Activated CD4-positive, alpha-beta T cell treated with anti-CD3 and anti-CD28 coated beads, Interleukin-10, Interleukin-2, amounts not matched to agents 100 ng/mL and 50 ng/mL, durations not matched to agents 16 hours and 8 hours (primary cell): ENCODE measurements at regions not wholly inside any gene's neighbourhood (a gene's known extent, or its start where the extent isn't known, plus 50 kb on each side); places are given as distances from the start of the nearest gene placed in this dataset.
"Not testable (repeated sequence)": the region's sequence is repeated elsewhere in the genome, so short reads cannot be mapped to it uniquely, and the experiment has no call there.

Source experiments
- DNase-seq: peaks from one replicate; pipeline ENCODE4 v3.0.0-alpha.2; 2020

DNA sequence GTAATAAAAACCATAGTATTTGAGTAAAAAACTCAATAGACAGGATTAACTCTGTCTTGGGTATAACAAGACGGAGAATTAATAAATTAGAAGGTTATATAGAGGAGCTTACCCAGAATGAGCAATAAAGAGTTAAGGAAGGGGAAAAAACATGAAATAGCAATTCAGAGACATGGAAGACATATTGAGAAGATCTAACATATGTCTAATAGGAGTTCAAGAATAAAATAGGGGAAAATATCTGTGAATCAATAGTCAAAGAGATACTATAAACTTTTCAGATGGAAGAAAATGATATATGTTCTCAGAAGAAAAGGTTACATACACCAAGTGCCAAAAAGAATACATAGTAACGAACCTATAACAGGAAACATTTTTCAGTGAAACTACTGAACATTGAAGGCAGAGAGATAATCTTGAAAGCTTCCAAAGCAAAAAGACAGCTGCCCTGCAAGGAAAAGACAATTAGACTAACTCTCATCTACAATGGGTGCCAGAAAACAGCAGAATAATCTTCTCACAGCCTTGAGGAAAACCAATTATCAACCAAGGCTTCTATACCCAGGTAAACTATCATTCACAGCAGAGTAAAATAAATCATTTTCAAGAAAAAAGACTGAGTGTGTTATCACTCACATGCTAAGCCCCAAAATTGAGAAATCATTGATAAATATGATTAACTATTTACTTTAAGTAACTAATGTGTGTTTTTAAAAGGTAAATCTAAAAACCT, 106.0 kb downstream of the ENC1 start:
- DNase-seq: no peak

GRCh38 chr5:74530326-74531050, 110.0 kb downstream of the ENC1 start:
- DNase-seq: no peak

DNA sequence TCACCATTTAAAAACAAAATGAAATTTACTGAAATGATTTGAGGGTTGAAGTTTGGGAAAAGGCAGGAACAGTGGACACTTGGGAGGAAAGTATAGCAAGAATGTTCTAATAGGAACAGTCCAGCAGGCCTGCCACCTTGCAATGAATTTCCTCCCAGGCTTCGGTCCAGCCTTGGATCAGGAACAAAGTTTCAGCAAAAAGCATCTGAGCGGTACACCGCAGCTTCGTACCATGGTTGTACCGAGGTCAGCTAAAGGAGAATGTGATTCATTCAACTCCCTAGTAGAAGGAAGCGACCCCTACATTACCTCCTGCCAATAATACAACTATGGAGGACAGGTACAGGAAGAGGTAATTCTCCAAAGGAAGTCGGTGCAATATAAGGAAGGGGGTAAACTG, 111.4 kb downstream of the ENC1 start:
- DNase-seq: no peak

DNA sequence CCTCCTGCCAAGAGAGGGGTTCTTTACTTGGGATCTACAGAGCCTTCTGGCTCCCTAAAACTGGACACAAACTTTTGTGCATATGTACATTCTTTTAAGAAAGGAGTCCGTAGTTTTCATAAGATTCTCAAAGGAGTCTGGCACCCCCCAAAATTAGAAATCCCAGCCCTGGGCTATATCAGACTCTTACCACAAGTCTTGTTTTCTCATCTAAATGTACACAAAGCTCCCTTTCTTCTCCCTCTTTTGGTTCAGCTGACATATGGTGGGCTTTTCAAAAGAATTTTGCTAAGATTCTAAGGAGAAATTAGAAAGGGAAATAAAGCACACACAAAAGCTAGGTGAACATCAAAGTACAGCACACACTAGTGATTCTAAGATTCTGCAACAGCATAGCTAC, 114.4 kb downstream of the ENC1 start:
- DNase-seq: no peak

DNA sequence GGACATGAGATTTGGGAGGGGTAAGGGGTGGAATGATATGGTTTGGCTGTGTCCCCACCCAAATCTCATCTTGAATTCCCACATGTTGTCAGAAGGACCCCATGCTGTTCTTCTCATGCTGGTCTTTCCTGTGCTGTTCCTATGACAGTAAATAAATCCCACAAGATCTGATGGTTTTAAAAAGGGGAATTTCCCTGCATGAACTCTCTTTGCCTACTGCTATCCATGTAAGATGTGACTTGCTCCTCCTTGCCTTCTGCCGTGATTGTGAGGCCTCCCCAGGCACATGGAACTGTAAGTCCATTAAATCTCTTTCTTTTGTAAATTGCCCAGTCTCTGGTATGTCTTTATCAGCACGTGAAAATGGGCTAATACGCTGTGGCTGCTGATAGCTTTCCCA, 115.8 kb downstream of the ENC1 start:
- not testable (repeated sequence) for DNase-seq

DNA sequence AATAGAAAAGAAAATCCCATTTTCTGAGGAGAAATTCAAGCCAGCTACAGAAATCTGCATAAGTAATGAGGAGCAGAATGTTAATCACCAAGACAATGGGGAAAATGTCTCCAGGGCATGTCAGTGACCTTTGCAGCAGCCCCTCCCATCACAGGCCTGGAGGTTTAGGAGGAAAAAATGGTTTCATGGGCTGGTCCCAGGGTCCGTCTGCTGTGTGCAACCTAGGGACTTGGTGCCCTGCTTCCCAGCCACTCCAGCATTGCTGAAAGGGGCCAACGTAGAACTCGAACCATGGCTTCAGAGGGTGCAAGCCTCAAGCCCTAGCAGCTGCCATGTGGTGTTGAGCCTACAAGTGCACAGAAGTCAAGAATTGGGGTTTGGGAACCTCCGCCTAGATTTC, 116.8 kb downstream of the ENC1 start:
- not testable (repeated sequence) for DNase-seq

DNA sequence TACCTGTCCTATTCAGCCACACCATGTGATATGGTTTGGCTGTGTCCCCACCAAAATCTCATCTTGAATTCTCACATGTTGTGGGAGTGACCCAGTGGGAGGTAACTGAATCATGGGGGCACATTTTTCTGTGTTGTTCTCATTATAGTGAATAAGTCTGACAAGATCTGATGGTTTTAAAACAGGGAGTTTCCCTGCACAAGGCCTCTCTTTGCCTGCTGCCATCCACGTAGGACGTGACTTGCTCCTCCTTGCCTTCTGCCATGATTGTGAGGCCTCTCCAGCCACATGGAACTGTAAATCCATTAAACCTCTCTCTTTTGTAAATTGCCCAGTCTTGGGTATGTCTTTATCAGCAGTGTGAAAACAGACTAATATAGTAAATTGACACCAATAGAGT, 117.7 kb downstream of the ENC1 start:
- not testable (repeated sequence) for DNase-seq

- DNase-seq: no peak
These were observed 119.1 kb downstream of the ENC1 start for GRCh38 chr5:74521401-74521800.

DNA sequence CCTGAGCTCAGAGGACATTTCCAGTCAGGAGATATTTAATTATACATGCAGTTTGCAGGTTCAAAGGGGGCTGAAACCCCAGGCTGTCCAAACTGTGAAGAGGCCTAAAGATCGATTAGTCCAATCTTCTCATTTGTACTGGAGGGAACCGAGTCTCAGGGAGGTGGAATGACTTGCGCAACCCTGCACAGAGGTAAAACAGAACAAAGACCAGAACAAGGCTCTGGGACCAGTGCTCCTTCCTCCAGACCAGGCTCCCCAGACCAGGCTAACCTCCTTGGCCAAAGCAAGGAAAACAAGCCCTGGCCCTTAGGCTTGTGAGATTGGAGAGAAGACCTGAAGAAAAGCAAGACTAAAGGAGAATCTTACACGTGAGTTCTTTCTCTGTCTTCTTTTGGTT, 120.8 kb downstream of the ENC1 start:
- no peak for DNase-seq

- DNase-seq: no peak
These were observed 121.4 kb downstream of the ENC1 start for GRCh38 chr5:74519161-74519571.

- DNase-seq: no peak
These were observed 122.8 kb downstream of the ENC1 start for GRCh38 chr5:74517700-74518099.

DNA sequence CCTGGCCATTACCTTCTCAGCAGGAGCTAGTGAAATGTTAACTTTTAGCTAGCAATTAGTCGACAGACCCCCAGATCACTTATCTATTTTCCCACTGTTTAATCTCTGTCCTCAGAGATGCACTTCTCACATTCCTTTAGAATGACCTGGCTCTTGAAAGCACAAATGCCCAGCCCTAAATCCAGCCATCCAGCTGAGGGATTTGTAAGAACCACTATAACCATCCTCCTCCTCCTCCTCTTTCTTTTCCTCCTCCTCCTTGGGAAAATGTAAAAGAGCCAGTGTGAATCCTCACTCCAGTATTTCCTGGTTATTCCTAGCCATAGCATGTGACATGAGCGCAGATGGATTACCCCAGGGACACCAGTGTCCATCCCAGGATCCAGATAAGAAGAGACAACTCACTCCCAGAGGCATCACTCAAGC, 124.3 kb downstream of the ENC1 start:
- no peak for DNase-seq

- no peak for DNase-seq
These were observed 125.5 kb downstream of the ENC1 start for GRCh38 chr5:74514888-74515551.

DNA sequence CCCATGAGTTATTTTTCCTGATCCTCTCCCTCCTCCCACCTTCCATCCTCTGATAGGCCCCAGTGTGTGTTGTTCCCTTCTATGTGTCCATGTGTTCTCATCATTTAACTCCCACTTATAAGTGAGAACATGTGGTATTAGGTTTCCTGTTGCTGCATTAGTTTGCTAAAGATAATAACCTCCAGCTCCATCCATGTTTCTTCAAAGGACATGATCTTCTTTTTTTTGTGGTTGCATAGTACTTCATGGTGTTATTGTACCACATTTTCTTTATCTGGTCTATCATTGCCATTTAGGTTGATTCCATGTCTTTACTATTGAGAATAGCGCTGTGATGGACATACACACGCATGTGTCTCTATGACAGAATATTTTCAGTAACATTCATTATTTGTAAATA, 128.8 kb downstream of the ENC1 start:
- DNase-seq: not testable (repeated sequence)

GRCh38 chr5:74510476-74511075, 130.0 kb downstream of the ENC1 start:
- DNase-seq: no peak

GRCh38 chr5:74507370-74508005, 133.0 kb downstream of the ENC1 start:
- DNase-seq: no peak

DNA sequence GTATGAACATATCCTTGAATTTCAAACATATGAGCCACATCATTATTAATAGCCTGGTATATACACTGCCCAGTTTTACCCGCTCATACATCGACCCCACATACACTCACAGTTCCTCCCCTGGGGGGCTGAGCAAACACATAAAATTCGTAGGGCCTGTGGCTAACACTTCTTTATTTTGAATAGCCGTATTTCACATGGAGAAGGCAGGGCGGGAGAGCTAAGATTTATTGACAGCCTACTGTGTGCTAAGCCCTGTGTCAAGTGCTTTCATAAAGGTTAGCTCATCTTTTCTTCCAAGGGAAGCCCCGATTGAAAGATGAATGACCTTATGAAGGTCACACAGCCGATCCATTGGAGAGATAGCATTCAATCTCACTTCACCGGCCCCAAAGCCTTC, 134.4 kb downstream of the ENC1 start:
- no peak for DNase-seq

- DNase-seq: no peak
These were observed 136.1 kb downstream of the ENC1 start for GRCh38 chr5:74504463-74504862.

DNA sequence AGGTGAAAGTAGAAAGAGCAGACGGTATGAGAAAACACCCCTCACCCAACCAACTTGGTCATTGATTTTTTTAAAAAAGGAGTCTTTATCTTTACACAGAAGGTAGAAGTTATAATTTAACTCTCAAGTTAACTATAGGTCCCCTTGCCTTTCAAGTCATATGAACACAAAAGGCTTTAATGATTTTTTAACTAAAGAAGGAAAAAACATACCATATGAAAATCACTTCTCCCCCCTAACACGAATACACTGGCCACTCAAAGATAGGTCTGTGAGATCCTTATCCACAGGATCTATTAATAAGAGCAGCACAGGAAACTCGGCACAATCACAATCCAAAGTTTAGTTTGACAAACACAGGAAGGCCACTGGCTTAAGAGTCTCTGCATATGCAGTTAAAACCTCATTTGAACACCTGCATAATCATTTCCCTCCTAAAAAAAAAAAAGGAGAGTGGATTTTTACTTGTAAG, 138.0 kb downstream of the ENC1 start:
- no peak for DNase-seq

- no peak for DNase-seq
These were observed 138.7 kb downstream of the ENC1 start for GRCh38 chr5:74501674-74502478.

DNA sequence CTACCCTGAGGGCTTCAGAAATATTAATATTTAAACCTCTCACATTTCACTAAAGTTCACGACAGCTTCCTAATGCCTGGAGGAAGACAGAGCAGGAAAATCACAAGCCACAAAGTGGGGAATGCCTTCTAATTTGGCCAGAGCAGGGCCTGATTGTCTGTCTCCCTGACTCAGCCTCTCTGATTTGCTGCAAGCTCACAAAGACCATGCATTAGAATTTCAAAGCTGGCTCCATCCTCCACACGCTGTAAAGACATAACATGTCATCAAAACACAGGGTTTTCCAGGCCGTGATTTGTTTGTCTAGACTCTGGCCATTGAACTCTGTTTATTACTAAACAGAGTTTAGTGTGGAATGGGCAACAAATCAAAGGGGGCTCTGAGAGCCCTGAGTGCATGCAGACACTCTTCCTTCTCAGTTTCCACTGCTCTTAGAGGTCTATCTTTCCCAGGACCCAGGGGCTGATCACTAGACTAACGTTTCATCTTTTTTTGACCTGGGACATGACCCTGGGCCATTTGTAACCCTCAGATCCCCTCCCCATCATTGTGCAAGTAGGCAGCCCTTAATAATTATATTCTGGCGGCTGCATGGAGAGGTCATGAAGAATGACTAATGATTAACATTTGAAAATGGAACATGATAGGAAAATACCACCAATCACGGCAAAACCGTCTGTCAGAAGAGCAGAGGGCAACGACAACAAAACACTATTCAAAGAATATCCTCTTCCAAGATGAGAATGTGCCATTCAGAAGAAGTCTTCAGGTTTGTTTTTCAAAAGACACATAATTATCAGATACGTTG, 140.2 kb downstream of the ENC1 start:
- no peak for DNase-seq
